ENCODE measurements at regions not wholly inside any gene's neighbourhood (a gene's known extent, or its start where the extent isn't known, plus 50 kb on each side); places are given as distances from the start of the nearest gene placed in this dataset.

- ATAC-seq (ENCODE audit: insufficient number of reproducible peaks, low FRiP score, low read depth), result no peak
- Histone ChIP-seq H3K27me3 (replicated peaks; ENCODE audit: insufficient read depth) (no peaks in the 10 kb centered on the region), H3K4me1 (ENCODE audit: control insufficient read depth in 1 of 2, low read depth in 2 of 2) (no peaks in the 10 kb centered on the region), H3K36me3 (no peaks in the 10 kb centered on the region), H3K9me3 (no peaks in the 10 kb centered on the region), H3K4me3 (no peak overlapping the region), H3K27ac (no peak overlapping the region)
- no peak for DNase-seq (ENCODE audit: low spot score)
- TF ChIP-seq, protein P1, sequence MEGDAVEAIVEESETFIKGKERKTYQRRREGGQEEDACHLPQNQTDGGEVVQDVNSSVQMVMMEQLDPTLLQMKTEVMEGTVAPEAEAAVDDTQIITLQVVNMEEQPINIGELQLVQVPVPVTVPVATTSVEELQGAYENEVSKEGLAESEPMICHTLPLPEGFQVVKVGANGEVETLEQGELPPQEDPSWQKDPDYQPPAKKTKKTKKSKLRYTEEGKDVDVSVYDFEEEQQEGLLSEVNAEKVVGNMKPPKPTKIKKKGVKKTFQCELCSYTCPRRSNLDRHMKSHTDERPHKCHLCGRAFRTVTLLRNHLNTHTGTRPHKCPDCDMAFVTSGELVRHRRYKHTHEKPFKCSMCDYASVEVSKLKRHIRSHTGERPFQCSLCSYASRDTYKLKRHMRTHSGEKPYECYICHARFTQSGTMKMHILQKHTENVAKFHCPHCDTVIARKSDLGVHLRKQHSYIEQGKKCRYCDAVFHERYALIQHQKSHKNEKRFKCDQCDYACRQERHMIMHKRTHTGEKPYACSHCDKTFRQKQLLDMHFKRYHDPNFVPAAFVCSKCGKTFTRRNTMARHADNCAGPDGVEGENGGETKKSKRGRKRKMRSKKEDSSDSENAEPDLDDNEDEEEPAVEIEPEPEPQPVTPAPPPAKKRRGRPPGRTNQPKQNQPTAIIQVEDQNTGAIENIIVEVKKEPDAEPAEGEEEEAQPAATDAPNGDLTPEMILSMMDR (IDR thresholded peaks at IDR 0.05), result no peak
These were observed 226.2 kb upstream of the C1orf174 start for GRCh38 chr1:4126251-4126650.

DNA sequence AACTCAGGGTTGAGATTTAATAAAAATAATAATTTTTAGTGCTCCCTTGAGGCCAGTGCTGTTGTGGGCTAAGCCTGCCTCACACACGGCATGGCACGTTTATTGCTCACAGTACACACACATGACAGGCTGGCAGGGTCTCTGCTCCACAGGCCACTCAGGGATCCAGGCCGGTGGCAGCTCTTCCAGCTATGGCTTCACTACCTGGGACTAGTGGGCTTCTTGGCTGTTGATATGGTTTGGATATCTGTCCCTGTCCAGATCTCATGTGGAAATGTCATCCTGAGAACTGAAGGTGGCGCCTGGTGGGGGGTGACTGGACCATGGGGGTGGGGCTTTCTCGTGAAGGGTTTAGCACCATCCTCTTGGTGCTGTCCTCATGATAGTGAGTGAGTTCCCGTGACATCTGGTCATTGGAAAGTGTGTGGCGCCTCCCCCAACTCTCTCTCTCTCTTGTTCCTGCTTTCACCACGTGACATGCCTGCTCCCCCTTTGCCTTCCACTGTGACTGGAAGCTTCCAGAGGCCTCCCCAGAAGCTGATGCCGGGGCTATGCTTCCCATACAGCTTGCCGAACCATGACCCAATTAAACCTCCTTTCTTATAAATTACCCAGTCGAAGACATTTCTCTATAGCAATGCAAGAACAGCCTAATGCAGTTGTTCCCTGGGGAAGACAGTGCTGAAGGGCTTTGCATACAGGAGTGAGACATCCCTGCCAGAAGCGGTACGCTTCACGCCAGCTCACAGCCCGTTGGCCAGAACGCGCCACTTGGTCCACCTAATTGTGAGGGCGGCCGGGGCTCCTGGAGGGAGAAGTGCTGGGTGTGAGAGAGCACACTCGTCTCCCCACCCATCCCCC lies 226.9 kb upstream of the C1orf174 start:
- H3K27ac ChIP-seq, result no peak overlapping the region
- no peak overlapping the region for H3K4me3 ChIP-seq
- no peaks in the 10 kb centered on the region for H3K4me1 ChIP-seq (ENCODE audit: control insufficient read depth in 1 of 2, low read depth in 2 of 2)
- no peaks in the 10 kb centered on the region for H3K36me3 ChIP-seq
- no peak for ATAC-seq (ENCODE audit: insufficient number of reproducible peaks, low FRiP score, low read depth)
- TF ChIP-seq, protein P1 (IDR thresholded peaks at IDR 0.05), result no peak
- no peaks in the 10 kb centered on the region for H3K27me3 ChIP-seq (replicated peaks; ENCODE audit: insufficient read depth)
- H3K9me3 ChIP-seq, result no peaks in the 10 kb centered on the region
- no peak for DNase-seq (ENCODE audit: low spot score)

GRCh38 chr1:4127592-4128140 lies 227.6 kb upstream of the C1orf174 start:
- no peak for DNase-seq (ENCODE audit: low spot score)
- no peak for ATAC-seq (ENCODE audit: insufficient number of reproducible peaks, low FRiP score, low read depth)
- TF ChIP-seq, protein P1 (IDR thresholded peaks at IDR 0.05), result no peak

DNA sequence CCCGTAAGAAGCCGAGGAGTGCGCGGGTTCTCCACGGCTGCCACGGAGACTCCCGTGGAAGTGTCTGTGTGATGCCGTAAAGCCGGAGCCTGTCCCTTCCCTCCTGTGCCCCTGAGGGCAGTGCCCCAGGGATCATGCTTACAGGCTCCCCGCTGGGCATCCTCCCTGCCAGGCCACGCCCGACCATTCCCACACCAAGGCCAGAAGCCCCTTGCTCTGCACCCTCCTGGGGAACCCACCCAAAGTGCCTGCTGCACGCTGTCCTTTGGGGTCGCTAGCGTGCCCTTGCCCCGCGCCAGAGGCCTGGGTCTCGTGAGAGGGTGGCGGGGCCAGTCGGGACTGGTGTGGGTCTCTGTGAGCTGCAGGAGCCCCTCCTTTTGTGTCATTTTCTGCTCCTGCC lies 228.5 kb upstream of the C1orf174 start:
- ATAC-seq (ENCODE audit: insufficient number of reproducible peaks, low FRiP score, low read depth), result no peak
- DNase-seq (ENCODE audit: low spot score), result no peak
- no peaks in the 10 kb centered on the region for H3K36me3 ChIP-seq
- no peaks in the 10 kb centered on the region for H3K4me1 ChIP-seq (ENCODE audit: control insufficient read depth in 1 of 2, low read depth in 2 of 2)
- H3K27ac ChIP-seq, result no peak overlapping the region
- H3K27me3 ChIP-seq (replicated peaks; ENCODE audit: insufficient read depth), result no peaks in the 10 kb centered on the region
- H3K9me3 ChIP-seq, result no peaks in the 10 kb centered on the region
- TF ChIP-seq, protein P1 (IDR thresholded peaks at IDR 0.05), result no peak
- H3K4me3 ChIP-seq, result no peak overlapping the region

More at GRCh38 chr1:4127592-4128140, 227.6 kb upstream of the C1orf174 start:
- no peaks in the 10 kb centered on the region for H3K27me3 ChIP-seq (replicated peaks; ENCODE audit: insufficient read depth)
- H3K4me1 ChIP-seq (ENCODE audit: control insufficient read depth in 1 of 2, low read depth in 2 of 2), result no peaks in the 10 kb centered on the region
- H3K27ac ChIP-seq, result no peak overlapping the region
- H3K36me3 ChIP-seq, result no peaks in the 10 kb centered on the region
- no peak overlapping the region for H3K4me3 ChIP-seq
- no peaks in the 10 kb centered on the region for H3K9me3 ChIP-seq

GRCh38 chr1:4129693-4130092 lies 229.6 kb upstream of the C1orf174 start:
- DNase-seq (ENCODE audit: low spot score), result no peak
- TF ChIP-seq, protein P1 (IDR thresholded peaks at IDR 0.05), result no peak
- no peaks in the 10 kb centered on the region for H3K4me1 ChIP-seq (ENCODE audit: control insufficient read depth in 1 of 2, low read depth in 2 of 2)

More at GRCh38 chr1:4129693-4130092, 229.6 kb upstream of the C1orf174 start:
- Histone ChIP-seq H3K4me3 (no peak overlapping the region), H3K36me3 (no peaks in the 10 kb centered on the region), H3K9me3 (no peaks in the 10 kb centered on the region), H3K27me3 (replicated peaks; ENCODE audit: insufficient read depth) (no peaks in the 10 kb centered on the region), H3K27ac (no peak overlapping the region)
- ATAC-seq (ENCODE audit: insufficient number of reproducible peaks, low FRiP score, low read depth), result no peak
